Liver (tissue), 3 donors: ENCODE measurements at regions not wholly inside any gene's neighbourhood (a gene's known extent, or its start where the extent isn't known, plus 50 kb on each side); places are given as distances from the start of the nearest gene placed in this dataset.

Experiments
- ATF3 ChIP-seq: IDR thresholded peaks from 2 replicates; pipeline ENCODE4 v1.6.1; 2016; ENCODE audit warnings: antibody characterized with exemption
- CTCF ChIP-seq: fragments of 150-350 bp; IDR thresholded peaks from 2 replicates; pipeline ENCODE4 v1.5.1; 2017; ENCODE audit warnings: improper control_type of control experiment, low read depth, low read length; ENCODE audit not compliant: missing input control
- EGR1 ChIP-seq, 2 donors: IDR thresholded peaks; 2 replicates each; pipeline ENCODE4 v1.6.1; 2016 to 2018; ENCODE audit warnings: antibody characterized with exemption in 2 of 2, low read depth in 2 of 2
- FOXA1 ChIP-seq: IDR thresholded peaks from 2 replicates; pipeline ENCODE4 v1.6.1; 2016; ENCODE audit warnings: antibody characterized with exemption
- HNF4G ChIP-seq: IDR thresholded peaks from 2 replicates; pipeline ENCODE4 v1.6.1; 2016; ENCODE audit warnings: antibody characterized with exemption
- JUND ChIP-seq, 2 donors: IDR thresholded peaks; 2 replicates each; pipeline ENCODE4 v1.6.1; 2016; ENCODE audit warnings: antibody characterized with exemption in 2 of 2
- MAX ChIP-seq: IDR thresholded peaks from 2 replicates; pipeline ENCODE4 v1.6.1; 2016; ENCODE audit warnings: antibody characterized with exemption
- NR2F2 ChIP-seq: IDR thresholded peaks from 2 replicates; pipeline ENCODE4 v1.6.1; 2016; ENCODE audit warnings: antibody characterized with exemption
- RAD21 ChIP-seq, 2 donors: IDR thresholded peaks; 2 replicates each; pipeline ENCODE4 v1.6.1; 2016; ENCODE audit warnings: antibody characterized with exemption in 2 of 2, mild to moderate bottlenecking in 2 of 2
- REST ChIP-seq: IDR thresholded peaks from 2 replicates; pipeline ENCODE4 v1.6.1; 2016; ENCODE audit warnings: antibody characterized with exemption, mild to moderate bottlenecking
- RXRA ChIP-seq, 2 donors: IDR thresholded peaks; 2 replicates each; pipeline ENCODE4 v1.6.1; 2017 to 2018; ENCODE audit warnings: antibody characterized with exemption in 2 of 2, mild to moderate bottlenecking in 1 of 2
- TAF1 ChIP-seq: conservative IDR thresholded peaks from 2 replicates; pipeline ENCODE4 v1.6.1; 2016; ENCODE audit warnings: antibody characterized with exemption, mild to moderate bottlenecking
- YY1 ChIP-seq: IDR thresholded peaks from 2 replicates; pipeline ENCODE4 v1.6.1; 2016; ENCODE audit warnings: antibody characterized with exemption, mild to moderate bottlenecking
- ZBTB33 ChIP-seq: IDR thresholded peaks from 2 replicates; pipeline ENCODE4 v1.6.1; 2016; ENCODE audit warnings: antibody characterized with exemption
- donor health status: healthy.
- donor health status: healthy.

- TF ChIP-seq CTCF (no peak), ATF3 (no peak), RXRA (IDR thresholded peaks at IDR 0.05) (no peak), YY1 (no peak), REST (no peak), MAX (no peak), RAD21 (IDR thresholded peaks at IDR 0.05) (no peak), EGR1 (IDR thresholded peaks at IDR 0.05; ENCODE audit: low read depth in 2 of 2) (no peak), ZBTB33 (no peak), NR2F2 (no peak), FOXA1 (no peak), JUND (IDR thresholded peaks at IDR 0.05) (no peak), TAF1 (no peak), HNF4G (no peak)
Observed at GRCh38 chr4:33161202-33161601, 2441.0 kb downstream of the PCDH7 start.
